Epithelial cell of prostate (primary cell): ENCODE measurements at regions not wholly inside any gene's neighbourhood (a gene's known extent, or its start where the extent isn't known, plus 50 kb on each side); places are given as distances from the start of the nearest gene placed in this dataset.
"Not testable (repeated sequence)": the region's sequence is repeated elsewhere in the genome, so short reads cannot be mapped to it uniquely, and the experiment has no call there.

Source experiments
- DNase-seq: peaks from one replicate; pipeline ENCODE4 v3.0.0-alpha.2; 2011; ENCODE audit warnings: low read depth, low spot score
- H3K27ac ChIP-seq: fragments of 450-650 bp; 2 replicates; pipeline ENCODE4 v1.5.1; 2017; ENCODE audit warnings: mild to moderate bottlenecking

DNA sequence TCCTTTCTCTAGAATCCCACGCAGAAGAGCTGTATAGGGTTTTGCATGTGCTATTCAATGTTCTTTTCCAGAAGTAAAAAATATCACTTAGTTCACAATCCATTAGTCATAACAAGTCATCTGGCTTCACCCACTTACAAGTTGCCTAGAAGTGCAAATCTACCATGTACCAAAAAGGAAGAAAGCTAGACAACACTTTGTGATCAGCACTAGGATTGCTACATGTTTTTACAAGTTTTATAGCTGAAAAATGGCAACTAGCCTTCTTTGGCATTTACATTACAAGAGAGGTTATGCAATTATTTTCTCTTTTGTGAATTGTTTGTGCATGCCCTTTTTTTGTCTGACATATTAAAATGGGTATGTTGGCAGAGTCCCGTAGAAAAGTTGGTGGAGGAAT, 85.6 kb upstream of the PTPRK start:
- DNase-seq, result peak; percentile 88
- peak overlapping the region; percentile 82 for H3K27ac ChIP-seq

DNA sequence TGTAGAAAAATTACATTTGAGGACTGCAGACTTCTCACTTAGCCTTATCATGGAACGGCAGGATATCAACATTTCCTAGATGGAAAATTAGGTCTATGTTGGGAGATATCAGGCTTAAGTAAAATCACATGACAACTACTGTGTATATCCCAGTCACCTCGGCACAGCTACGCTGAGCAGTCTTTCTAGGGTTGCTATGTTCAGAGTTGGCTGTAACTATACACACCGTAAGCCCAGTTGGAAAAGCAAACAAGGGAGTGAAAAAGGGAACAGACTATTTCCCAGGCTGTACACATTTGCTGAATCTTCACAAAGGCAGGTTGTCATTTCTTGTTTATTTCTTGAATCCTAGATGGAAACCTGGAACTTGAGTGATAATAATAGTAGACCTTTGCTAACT, 80.7 kb upstream of the PTPRK start:
- no peak for DNase-seq
- peak overlapping the region; percentile 84 for H3K27ac ChIP-seq

DNA sequence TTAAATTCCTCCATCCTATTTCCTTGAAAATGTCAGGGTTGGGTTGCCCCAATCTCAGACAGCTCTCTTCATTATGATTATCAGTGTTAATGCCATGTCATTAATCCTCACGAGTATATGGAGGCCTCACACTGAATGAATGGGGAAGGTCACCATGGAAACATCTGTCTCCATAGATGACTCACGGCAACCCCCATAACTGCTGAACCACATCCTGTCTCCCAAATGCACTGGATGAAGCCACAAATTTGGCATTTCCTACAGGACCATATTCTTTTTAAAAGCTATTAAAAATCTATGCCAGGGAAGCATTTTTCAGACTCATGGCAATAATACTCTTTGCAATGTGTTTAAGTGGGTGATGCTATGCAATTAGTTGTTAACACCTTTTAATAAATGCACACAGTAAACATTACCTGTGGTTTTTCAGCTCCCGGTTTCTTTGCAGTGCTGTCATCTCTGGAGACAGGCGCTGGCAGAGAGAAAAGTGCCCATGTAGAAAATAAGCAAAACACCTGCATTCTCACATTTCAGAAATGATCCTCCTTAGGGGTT, 80.1 kb upstream of the PTPRK start:
- DNase-seq, result no peak

DNA sequence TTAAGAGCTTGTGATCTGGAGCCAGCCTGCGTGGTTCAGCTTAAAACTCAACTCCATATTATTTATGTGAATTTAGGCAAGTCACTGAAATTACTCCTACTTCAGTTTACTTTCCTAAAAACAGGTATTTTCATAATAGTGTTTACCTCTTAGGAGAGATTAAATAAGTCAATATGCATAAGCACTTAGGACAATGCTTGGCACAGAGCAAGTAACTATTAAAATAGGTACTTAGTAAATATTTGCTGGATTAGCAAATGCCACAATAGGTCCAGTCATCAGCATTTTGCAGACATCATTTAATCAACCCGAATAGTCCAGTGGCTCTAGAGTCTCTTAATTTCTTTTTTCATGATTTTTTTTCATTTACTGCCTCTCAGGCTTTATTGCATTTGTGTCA, 78.6 kb upstream of the PTPRK start:
- DNase-seq, result no peak

More for the DNA sequence above, 80.1 kb upstream of the PTPRK start:
- peak overlapping the region; percentile 84 for H3K27ac ChIP-seq

DNA sequence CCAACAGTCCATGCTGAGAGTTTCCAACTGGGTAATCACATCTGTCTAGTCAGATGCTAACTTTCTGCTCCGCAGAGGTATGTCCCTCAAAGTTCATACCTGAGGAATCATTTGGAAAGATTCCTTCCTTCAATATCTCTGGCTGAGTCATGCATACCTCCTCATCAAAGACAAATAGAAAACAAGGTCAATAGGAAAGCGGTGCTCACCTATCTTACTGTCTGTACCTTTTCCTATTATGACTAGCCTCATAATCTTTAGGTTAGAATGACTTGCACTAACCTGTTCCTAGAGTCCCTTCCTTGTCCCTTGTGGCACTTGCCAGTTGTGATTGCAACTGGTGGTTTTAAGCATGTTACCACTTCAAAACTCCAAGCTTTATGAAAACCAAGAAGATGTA, 78.2 kb upstream of the PTPRK start:
- peak; percentile 50 for DNase-seq
- peak overlapping the region; percentile 84 for H3K27ac ChIP-seq

More for the DNA sequence above, 78.6 kb upstream of the PTPRK start:
- peak overlapping the region; percentile 84 for H3K27ac ChIP-seq

DNA sequence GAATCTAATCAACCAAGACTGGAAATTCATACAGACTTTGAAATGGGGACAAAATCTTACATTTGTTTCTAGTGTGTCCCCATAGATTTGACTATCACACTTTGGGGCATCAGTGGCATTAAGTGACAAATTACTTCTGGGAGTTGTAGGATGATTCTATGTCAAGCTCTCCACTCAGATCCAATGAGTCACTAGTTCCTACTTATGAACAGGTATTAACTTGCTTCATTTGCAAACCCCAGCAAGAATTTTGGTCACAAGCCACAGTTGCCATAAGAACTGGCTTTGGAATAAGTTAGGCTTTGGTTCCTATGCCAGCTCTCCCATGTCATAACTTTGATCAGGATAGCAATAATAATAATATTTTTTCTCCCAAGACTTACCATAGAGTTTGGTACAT, 77.6 kb upstream of the PTPRK start:
- DNase-seq, result peak; percentile 77
- peak overlapping the region; percentile 84 for H3K27ac ChIP-seq

DNA sequence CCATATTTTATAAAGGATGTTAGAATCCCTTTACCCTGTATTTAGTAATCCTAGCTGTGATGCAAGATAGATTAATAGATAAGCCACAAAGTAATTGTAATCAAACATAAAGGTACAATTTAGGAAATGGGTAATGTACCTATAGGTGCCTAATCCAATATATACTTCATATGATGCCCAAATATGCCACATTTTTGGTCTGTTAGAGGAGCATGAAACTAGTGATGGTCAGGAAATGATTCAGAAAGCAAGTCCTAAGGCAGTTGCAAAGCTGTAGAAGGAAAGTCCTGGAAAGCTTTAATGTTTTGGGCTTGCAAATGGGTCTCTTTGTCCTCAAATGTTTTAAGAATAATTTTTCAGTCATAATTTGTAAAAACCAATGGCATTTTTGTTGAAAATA, 76.6 kb upstream of the PTPRK start:
- H3K27ac ChIP-seq, result peak overlapping the region; percentile 84
- DNase-seq, result no peak

DNA sequence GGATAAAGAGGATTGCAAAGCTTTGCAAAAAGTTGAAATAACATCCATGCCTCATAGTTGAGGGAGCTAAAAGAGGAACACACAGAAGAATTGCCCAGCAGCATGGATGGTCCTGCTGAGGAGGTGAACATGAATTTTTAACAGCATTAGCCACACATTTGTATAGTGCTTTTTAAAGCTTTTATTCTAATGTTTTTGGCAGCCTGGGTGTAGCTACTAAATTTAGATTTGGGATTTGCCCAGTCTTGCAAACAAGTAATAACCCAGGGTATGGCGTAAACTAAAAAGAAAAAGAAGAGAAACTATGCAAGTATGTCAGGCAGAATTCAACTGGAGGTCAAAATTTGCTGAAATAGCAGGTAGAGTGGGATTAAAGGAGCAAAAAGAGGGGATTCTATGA, 75.1 kb upstream of the PTPRK start:
- peak overlapping the region; percentile 7 for H3K27ac ChIP-seq
- no peak for DNase-seq

DNA sequence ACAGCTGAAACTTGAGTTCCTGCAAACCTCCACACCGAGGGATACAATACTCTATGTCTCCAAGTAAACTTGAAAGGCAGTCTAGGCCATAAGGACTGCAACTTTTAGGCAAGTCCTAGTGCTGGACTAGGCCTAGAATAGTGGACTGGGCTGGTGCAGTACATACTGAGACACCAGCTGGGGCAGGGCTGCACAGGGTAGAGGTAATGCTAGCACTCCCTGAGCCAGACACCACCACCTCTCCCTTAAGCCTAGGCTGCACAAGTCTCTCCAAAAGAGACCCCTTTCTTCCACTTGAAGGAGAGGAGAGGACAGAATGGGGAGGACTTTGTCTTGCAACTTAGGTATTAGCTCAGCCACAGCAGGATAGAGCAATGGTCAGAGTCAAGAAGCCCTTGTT, 65.7 kb upstream of the PTPRK start:
- H3K27ac ChIP-seq, result no peak overlapping the region
- no peak for DNase-seq

DNA sequence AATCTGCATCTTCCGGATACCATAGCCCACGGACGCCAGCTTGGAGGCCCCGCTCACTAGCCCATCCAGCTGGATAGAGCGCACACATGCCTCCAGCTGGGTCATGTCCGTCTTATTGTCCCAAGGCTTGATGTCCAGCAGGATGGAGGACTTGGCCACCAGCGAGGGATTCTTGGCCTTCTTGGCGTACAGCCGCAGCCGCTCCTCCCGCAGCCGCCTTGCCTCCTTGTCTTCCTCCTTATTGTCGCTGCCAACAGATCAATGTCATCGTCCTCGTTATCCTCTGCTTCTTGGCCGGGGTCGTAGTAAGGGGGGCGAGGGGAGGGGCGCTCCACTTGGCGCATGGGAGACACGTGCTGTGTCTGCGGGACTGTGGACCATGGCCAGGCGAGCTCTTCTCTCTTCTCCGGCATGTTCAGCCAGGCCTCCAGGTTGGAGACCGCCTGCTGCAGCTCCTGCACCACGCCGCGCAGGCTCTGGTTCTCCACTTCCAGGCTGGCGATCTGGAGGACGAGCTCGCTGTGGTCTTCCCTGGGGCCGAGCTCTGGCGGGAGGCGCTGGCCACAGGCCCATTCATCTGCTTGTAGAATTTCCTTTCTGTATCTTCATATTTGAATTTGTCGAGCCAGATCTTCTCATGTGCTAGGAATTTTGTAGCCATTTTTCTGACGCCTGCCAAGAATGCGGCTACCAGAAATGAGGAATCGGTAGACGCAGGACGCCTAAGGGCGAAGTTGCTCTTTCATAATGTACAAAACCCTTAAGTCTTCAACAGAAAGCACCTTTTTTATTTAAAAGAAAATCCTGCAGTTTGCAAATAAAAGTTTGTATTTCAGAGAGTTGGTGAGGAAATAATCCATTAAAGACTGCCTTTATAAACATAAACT, 60.1 kb upstream of the PTPRK start:
- no peak for DNase-seq

DNA sequence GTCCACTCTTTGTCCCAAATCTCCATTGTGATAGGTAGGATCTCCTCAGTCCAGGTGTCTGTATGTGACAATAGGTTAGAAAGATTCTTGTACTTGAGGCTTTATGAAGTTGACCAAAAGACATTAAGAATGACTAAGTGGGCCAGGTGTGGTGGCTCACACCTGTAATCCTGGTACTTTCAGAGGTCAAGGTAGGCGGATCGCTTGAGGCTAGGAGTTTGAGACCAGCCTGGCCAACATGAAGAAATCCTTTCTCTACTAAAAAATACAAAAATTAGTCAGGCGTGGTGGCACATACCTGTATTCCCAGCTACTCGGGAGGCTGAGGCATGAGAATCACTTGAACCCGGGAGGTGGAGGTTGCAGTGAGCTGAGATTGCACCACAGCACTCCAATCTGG, 54.9 kb upstream of the PTPRK start:
- H3K27ac ChIP-seq, DNase-seq: not testable (repeated sequence)

More for the DNA sequence above, 60.1 kb upstream of the PTPRK start:
- no peak overlapping the region for H3K27ac ChIP-seq

DNA sequence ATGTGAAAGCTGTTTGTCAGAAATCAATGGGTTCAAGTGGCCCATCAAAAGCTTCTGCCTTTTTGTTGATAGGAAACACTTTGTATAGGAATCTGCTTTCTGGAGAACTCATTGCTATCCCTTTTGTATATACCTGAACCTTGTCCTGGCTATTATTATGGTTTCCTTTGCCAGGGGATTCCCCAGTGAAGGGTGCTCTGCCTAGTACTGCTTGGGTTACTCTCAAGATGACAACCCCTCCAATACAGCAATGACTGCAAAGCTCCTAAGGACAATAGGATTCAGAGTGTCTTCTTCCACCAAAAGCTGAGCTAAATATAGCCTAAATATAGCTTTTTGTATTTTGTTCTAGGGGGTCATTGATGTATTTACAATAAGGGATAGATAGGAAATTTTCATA, 54.0 kb upstream of the PTPRK start:
- H3K27ac ChIP-seq, result no peak overlapping the region

DNA sequence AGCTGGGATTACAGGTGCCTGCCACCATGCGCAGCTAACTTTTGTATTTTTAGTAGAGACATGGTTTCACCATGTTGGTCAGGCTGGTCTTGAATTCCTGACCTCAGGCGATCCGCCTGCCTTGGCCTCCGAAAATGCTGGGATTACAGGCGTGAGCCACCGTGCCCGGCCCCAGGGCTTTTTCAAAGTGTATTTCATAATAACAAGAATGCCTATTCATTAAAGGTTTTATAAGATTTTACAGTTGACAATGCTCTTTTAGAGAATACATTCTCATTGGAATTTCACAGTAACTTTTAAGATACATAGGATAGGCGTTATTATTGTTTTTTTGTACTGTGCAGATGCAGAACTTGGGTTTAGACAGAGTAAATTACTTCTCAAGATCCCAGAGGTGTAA, 52.6 kb upstream of the PTPRK start:
- no peak overlapping the region for H3K27ac ChIP-seq
- no peak for DNase-seq

More for the DNA sequence above, 54.0 kb upstream of the PTPRK start:
- no peak for DNase-seq

DNA sequence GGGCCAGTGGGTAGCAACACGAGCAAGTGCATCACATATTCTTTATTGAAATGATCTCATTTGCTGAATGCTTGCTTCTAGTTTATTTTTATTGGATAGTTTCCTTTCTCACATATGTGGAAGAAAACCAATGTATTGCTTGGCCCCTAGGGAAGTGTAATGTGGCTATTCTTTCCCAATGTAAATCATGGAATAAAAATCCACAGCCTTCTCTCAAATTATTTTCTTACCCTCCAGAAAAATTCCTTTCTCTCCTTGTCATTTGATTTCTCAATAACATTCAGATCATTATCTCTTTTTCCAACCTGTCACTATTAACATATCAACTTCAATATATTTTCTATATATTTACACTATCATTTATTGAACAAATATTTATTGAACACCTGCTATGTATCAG, 51.9 kb upstream of the PTPRK start:
- H3K27ac ChIP-seq, result no peak overlapping the region
- DNase-seq, result no peak

DNA sequence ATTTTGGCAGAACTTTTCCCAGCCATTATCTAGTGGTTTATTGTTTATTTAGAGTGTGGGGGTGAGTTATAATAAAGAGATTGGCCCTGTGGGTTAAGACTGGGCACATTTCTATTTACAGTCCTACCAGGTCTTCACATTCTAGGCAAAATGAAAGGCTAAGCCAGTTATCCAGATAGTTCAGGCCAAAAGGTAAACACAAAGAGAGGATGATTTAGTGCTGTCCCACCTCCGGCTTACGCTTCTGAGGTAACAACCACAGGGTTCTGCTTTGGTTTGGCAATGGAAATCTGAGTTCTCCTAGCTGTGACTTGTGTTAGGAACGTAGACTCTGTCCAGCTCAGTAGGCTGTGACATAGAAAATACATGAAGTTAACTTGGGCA, 50.3 kb upstream of the PTPRK start:
- peak overlapping the region; percentile 93 for H3K27ac ChIP-seq
- DNase-seq, result peak; percentile 27

DNA sequence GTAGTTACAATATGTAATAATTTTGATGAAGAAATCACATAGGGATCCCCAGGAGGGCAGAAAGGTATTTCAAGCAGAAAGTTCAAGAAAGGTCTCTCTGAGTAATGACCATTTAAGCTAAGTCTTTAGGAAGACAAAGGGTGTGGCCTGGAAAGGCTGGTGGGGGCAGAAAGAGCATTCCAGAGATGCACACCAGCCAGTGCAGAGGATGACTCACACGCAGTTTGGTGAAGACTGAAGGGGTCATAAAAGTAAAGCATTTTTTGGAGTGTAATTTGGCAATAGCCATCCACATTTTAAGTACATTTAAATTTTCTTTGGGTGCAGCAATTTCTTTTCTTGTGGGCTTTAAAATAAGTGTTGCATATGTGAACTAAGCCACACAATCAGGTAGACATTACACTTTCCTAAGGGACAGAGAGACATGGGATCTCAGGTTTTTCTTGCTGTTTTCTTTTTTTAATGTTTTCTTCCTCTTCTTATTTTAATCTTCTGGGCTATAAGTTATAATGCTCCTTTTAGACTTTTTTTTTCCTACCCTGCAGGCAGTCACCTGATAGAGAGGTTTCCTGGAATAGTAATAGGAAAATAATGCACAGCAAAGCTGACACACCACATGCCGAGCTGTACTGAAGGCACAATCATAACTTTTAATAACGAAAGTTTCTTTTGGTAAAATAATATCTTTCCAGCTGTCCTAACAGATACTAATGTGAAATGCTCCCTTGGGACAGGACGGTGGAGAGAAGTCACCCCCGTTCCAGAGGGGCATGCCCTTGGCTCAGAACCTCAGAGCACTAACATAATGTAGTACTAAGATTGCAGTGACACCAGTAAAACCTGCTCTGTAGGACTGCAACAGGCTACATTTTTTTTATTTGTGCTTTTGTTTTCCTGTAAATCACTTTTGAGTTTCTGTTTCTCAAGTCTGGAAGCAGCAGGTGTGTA, 49.6 kb upstream of the PTPRK start:
- DNase-seq, result peak; percentile 58
- H3K27ac ChIP-seq, result peak overlapping the region; percentile 93
